ENCODE measurements at regions not wholly inside any gene's neighbourhood (a gene's known extent, or its start where the extent isn't known, plus 50 kb on each side); places are given as distances from the start of the nearest gene placed in this dataset.

DNA sequence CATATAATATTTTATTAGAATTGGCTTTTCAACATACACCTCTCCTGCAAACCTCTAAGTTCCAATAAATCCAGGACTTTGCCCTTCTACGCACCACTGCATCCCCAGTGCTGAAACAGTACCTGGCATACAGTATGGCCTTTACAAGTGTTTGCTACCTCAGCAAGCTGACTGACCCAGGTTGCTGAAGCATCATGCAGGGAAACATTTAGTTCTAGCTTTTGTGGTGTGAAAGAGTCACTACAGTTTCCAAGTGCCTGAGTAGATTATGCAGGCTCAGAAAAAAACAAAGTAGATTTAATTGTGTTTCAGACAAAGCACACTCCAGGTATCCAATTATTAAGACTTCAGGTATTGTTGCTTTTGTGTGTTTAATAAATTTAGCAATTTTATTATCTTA lies 614.2 kb upstream of the NRSN1 start:
- Mint-ChIP-seq H3K9me3 (no peaks in the 10 kb centered on the region), H3K4me3 (no peak overlapping the region), H3K4me1 (ENCODE audit: low read depth) (no peaks in the 10 kb centered on the region), H3K27me3 (ENCODE audit: low read depth) (no peaks in the 10 kb centered on the region), H3K36me3 (ENCODE audit: low read depth) (no peaks in the 10 kb centered on the region), H3K27ac (no peak overlapping the region)
- no peak for DNase-seq (ENCODE audit: low spot score)

DNA sequence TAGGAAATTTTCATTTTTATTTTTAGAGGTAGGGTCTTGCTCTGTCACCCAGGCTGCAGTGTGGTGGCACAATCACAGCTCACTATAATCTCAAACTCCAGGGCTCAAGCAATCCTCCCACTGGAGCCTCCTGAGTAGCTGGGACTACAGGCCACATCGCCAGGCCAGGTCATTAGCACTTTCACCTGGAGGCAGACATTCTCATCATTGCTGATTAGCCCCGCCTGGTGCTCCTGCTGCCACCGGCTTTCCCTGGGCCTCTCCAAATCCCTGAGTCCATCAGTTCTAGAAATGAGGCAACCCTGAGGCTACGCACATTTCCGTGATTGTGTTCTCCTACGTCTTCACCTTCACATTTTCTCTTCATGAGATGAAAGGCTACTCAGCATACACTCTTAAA lies 607.7 kb upstream of the NRSN1 start:
- no peaks in the 10 kb centered on the region for H3K36me3 Mint-ChIP-seq (ENCODE audit: low read depth)
- H3K4me3 Mint-ChIP-seq, result no peak overlapping the region
- no peaks in the 10 kb centered on the region for H3K4me1 Mint-ChIP-seq (ENCODE audit: low read depth)
- H3K27me3 Mint-ChIP-seq (ENCODE audit: low read depth), result no peaks in the 10 kb centered on the region
- H3K9me3 Mint-ChIP-seq, result no peaks in the 10 kb centered on the region
- H3K27ac Mint-ChIP-seq, result no peak overlapping the region
- DNase-seq (ENCODE audit: low spot score), result no peak

DNA sequence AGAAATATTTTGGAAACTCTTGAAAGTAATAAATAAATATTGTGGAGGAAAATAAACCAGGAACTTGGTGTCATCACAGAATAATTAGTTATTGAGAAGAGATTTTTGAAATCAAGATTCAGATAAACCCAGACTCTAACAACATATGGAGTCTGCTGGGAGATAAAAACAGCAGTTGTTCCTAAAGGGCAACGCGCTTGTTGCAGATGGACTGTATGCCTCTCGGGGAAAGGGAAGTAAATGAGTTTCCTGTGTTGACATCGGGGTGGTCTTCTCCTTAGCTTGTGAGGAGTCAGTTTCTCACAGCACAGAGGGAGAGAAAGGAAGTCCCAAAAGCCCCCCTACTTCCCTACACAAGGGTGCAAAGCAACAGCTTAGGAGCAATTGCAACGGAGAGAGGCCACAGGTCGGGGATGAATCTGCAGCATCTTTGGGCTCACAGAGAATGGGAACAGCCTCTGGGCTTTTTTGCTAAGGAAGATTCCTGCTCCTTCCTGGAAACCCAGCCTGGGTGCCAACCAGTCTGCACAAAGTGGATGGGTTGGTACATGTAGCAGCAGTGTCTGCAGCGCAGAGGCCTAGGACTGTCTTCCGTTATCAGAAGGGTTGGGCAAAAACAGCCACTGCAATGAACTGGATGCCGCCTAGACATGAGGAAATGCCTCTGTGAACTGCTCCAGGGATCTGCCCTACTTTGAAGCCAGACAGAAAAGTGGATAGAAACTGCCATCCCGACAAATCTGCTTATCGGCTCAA lies 603.0 kb upstream of the NRSN1 start:
- no peak for DNase-seq (ENCODE audit: low spot score)
- Mint-ChIP-seq H3K4me3 (no peak overlapping the region), H3K27me3 (ENCODE audit: low read depth) (no peaks in the 10 kb centered on the region), H3K36me3 (ENCODE audit: low read depth) (no peaks in the 10 kb centered on the region), H3K4me1 (ENCODE audit: low read depth) (no peaks in the 10 kb centered on the region), H3K9me3 (peaks cover 4% of the 10 kb centered on the region), H3K27ac (no peak overlapping the region)

DNA sequence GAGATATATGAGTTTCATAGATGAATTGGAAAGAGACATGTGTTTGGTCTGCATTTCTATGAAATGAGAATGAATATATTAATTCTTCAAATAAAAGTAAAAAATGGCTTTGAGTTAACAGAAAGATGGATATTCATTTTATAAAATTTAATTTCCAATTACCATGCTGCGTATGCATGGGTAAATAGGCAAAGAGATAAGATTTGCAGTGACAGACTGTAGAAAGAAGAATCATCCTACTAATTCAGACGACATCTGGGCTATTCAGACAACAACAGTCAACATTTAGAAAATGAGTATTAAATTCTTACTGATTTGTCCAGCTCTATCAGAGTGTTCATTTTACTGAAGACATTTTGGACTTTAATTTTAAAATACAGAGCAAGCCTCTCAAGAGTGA lies 602.2 kb upstream of the NRSN1 start:
- Mint-ChIP-seq H3K4me3 (no peak overlapping the region), H3K9me3 (peaks cover 5% of the 10 kb centered on the region), H3K27ac (no peak overlapping the region), H3K36me3 (ENCODE audit: low read depth) (no peaks in the 10 kb centered on the region), H3K4me1 (ENCODE audit: low read depth) (no peaks in the 10 kb centered on the region), H3K27me3 (ENCODE audit: low read depth) (no peaks in the 10 kb centered on the region)
- DNase-seq (ENCODE audit: low spot score), result no peak

DNA sequence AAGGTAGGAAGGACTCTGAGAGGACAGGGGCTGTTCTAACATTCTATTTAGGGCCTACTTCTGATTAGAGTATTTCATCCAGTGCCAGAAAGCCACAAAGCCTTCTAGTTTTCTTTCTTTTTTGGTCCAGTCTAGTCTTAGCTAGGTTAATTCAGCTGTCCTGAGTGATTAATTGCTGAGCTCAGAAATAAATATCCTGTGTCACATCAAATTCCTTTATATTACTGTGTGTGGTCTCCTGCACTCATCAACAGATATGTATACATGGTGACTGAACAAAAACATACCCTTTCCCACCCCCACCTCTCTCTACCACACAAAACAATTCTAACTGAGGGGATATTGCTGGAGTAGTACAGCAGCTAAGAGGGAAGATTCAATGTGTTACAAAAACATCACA lies 601.5 kb upstream of the NRSN1 start:
- Mint-ChIP-seq H3K9me3 (peaks cover 9% of the 10 kb centered on the region), H3K4me1 (ENCODE audit: low read depth) (no peaks in the 10 kb centered on the region), H3K27me3 (ENCODE audit: low read depth) (no peaks in the 10 kb centered on the region), H3K27ac (no peak overlapping the region), H3K36me3 (ENCODE audit: low read depth) (no peaks in the 10 kb centered on the region), H3K4me3 (no peak overlapping the region)
- no peak for DNase-seq (ENCODE audit: low spot score)

DNA sequence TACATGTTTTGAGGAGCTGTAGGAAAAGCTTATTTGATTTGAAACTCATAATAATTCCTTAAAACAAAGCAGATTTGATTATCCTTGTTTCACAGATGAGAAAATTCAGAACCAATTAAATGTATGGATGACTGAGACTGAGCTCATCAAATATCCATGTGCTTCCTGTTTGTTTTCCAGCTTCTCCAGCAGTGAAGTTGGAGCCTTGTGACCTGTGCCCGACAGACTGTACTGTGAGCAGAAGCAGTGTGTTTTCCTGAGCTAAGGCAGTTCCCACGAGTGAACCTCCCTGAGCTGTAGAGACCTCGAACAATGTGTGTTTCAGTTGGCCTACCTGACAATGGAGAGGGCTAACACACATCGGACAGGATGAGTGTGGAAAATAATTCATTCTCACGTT lies 599.5 kb upstream of the NRSN1 start:
- Mint-ChIP-seq H3K27ac (no peak overlapping the region), H3K9me3 (peaks cover 9% of the 10 kb centered on the region), H3K4me1 (ENCODE audit: low read depth) (no peaks in the 10 kb centered on the region), H3K4me3 (no peak overlapping the region), H3K36me3 (ENCODE audit: low read depth) (no peaks in the 10 kb centered on the region), H3K27me3 (ENCODE audit: low read depth) (no peaks in the 10 kb centered on the region)
- no peak for DNase-seq (ENCODE audit: low spot score)

DNA sequence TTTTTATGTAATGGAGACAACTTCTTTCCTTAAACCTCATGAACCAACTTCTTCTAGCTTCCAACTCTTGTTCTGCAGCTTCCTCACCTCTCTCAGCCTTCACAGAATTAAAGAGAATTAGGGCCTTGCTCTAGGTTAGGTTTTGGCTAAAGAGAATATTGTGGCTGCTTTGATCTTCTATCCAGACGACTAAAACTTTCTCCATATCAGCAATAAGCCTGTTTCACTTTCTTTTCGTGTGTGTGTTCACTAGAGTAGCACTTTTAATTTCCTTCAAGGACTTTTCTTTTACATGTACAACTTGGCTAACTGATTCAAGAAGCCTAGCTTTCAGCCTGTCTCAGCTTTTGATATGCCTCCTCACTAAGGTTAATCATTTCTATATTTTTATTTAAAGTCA lies 596.1 kb upstream of the NRSN1 start:
- H3K27me3 Mint-ChIP-seq (ENCODE audit: low read depth), result no peaks in the 10 kb centered on the region
- DNase-seq (ENCODE audit: low spot score), result no peak
- H3K9me3 Mint-ChIP-seq, result peaks cover 9% of the 10 kb centered on the region
- no peak overlapping the region for H3K27ac Mint-ChIP-seq
- H3K4me3 Mint-ChIP-seq, result no peak overlapping the region
- H3K36me3 Mint-ChIP-seq (ENCODE audit: low read depth), result no peaks in the 10 kb centered on the region
- no peaks in the 10 kb centered on the region for H3K4me1 Mint-ChIP-seq (ENCODE audit: low read depth)

DNA sequence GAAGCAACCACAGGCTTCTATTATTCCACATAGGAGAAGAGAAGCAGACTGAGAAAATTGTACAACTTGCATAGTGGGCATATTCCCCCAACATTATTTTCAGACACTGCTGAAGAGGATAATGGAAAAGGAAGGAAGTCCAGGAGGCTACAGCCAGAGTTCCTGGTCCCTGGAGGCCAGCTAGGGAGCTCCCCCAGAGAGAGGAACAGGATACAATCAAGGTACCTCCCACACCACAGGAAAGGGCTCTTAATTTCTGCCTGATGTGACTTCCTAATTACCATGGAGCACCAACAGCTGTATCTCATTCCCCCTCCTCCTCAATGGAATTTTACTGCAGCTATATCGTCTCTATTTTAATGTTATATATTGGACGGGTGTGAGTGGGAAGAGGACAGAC lies 594.3 kb upstream of the NRSN1 start:
- Mint-ChIP-seq H3K27me3 (ENCODE audit: low read depth) (no peaks in the 10 kb centered on the region), H3K27ac (no peak overlapping the region), H3K36me3 (ENCODE audit: low read depth) (no peaks in the 10 kb centered on the region), H3K4me3 (no peak overlapping the region), H3K9me3 (peaks cover 9% of the 10 kb centered on the region), H3K4me1 (ENCODE audit: low read depth) (no peaks in the 10 kb centered on the region)
- no peak for DNase-seq (ENCODE audit: low spot score)

DNA sequence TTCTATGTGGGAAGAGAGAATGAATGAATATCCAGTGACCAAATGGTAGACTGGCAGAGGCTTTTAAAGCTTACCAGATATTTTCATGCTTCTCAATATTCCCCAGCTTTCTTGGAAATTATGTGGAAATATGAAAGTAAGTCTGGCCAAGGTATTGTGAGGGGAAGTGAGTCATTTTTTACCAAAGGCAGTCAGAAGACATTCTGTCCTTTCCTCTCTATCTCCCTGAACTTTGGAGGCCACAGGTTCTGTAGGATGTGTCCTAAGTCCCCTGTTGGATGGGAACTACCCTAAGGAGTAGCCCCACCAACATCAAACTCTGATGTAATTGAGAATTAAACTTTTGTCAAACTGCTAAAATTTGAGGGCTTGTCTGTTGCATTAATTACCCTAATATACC lies 593.8 kb upstream of the NRSN1 start:
- Mint-ChIP-seq H3K36me3 (ENCODE audit: low read depth) (no peaks in the 10 kb centered on the region), H3K27ac (no peak overlapping the region), H3K4me3 (no peak overlapping the region), H3K9me3 (peaks cover 5% of the 10 kb centered on the region), H3K4me1 (ENCODE audit: low read depth) (no peaks in the 10 kb centered on the region), H3K27me3 (ENCODE audit: low read depth) (no peaks in the 10 kb centered on the region)
- DNase-seq (ENCODE audit: low spot score), result no peak

DNA sequence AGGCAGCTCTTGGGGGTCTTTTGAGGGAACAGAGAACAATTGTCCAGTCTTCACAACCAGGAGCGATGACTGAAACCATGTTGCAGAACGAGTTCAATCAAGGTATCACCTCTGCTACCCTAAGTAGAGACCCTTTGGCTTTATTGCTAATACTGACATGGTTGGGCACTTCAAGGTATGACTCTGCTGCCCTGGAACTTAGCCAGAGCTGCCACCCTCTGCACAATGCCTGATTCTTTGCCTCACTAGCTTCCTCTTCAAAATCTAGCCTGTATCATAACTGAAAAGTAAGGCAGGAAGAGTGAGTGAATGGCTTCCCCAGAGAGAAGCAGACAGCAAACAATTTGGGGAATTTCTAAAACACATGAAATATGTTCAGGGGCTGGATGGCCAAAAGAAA lies 592.7 kb upstream of the NRSN1 start:
- H3K9me3 Mint-ChIP-seq, result peaks cover 5% of the 10 kb centered on the region
- no peak for DNase-seq (ENCODE audit: low spot score)
- no peaks in the 10 kb centered on the region for H3K27me3 Mint-ChIP-seq (ENCODE audit: low read depth)
- H3K36me3 Mint-ChIP-seq (ENCODE audit: low read depth), result no peaks in the 10 kb centered on the region
- H3K4me1 Mint-ChIP-seq (ENCODE audit: low read depth), result no peaks in the 10 kb centered on the region
- no peak overlapping the region for H3K4me3 Mint-ChIP-seq
- H3K27ac Mint-ChIP-seq, result no peak overlapping the region

DNA sequence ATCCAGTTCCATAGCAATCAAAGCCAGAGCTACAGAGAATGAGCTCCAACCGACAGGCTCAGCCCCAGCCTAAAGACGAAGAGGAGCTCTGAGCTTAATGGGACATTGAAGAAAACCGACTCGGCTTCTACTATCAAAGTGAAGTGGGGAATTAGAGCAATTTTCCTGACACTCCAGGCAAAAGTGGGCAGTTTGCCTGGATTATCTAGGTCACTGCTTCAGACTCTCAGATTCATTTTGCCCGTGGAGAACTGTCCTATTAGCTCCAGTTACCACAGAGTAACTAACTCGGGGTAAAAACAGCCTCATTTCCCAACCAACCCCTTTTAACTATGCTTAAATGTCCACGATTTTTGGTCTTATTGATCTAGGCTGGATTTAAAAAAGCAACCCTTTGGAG lies 592.1 kb upstream of the NRSN1 start:
- Mint-ChIP-seq H3K27me3 (ENCODE audit: low read depth) (no peaks in the 10 kb centered on the region), H3K27ac (no peak overlapping the region), H3K4me1 (ENCODE audit: low read depth) (no peaks in the 10 kb centered on the region), H3K36me3 (ENCODE audit: low read depth) (no peaks in the 10 kb centered on the region), H3K9me3 (peaks cover 2% of the 10 kb centered on the region), H3K4me3 (no peak overlapping the region)
- DNase-seq (ENCODE audit: low spot score), result no peak

DNA sequence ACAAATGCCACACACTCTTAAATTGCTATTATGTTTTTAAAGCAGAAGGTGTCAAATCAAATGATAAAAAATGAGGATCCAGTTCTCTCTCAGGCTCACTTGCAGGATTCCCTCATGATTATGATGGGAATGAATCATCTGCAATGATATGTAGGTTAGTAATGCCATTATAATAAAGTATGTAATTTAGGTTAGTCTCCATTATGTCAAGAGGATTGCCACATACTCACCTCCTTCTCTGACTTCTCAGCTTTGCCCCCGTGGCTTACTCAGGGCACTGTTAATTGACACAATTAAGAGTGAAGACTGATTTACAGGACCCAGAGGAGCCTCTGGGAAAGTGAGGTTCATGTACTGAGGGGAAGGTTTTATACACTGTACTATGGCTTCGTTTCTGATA lies 591.7 kb upstream of the NRSN1 start:
- H3K9me3 Mint-ChIP-seq, result no peaks in the 10 kb centered on the region
- no peak overlapping the region for H3K27ac Mint-ChIP-seq
- no peak for DNase-seq (ENCODE audit: low spot score)
- no peaks in the 10 kb centered on the region for H3K36me3 Mint-ChIP-seq (ENCODE audit: low read depth)
- H3K27me3 Mint-ChIP-seq (ENCODE audit: low read depth), result no peaks in the 10 kb centered on the region
- H3K4me3 Mint-ChIP-seq, result no peak overlapping the region
- no peaks in the 10 kb centered on the region for H3K4me1 Mint-ChIP-seq (ENCODE audit: low read depth)

DNA sequence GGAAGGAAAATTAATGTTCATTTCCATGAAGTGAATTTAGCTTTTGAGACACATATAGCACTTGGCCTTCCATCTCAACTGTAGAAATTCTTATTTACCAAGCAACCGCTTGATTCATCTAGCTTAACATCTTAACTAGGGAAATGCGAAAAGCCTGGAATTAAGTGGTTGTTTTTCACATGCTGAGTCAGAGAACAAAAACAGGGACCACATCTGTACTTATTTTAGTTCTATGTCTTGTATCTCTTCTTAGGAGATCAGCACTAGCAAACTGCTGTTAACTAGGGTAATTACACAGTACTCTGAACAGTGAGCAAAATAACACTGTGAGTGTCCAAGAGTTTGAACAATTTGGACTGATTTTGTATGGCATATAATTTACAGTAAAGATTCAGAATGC lies 590.9 kb upstream of the NRSN1 start:
- H3K27me3 Mint-ChIP-seq (ENCODE audit: low read depth), result no peaks in the 10 kb centered on the region
- no peak for DNase-seq (ENCODE audit: low spot score)
- no peaks in the 10 kb centered on the region for H3K36me3 Mint-ChIP-seq (ENCODE audit: low read depth)
- H3K4me1 Mint-ChIP-seq (ENCODE audit: low read depth), result no peaks in the 10 kb centered on the region
- no peaks in the 10 kb centered on the region for H3K9me3 Mint-ChIP-seq
- H3K27ac Mint-ChIP-seq, result no peak overlapping the region
- no peak overlapping the region for H3K4me3 Mint-ChIP-seq

DNA sequence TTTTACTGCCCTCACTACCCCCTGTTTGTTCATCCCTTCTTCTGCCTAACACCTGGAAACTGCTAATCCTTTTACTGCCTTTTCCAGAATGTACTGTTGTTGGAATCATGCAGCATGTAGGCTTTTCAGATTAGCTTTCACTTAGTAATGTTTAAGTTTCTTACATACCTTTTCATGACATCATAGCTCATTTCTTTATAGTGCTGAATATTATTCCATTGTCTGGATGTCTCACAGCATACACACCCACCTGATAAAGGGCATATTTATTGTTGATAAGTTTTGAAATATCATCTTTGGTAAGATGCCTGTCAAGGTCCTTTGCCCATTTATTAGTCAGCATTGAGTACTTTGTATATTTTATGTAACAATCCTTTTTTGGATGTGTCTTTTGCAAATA lies 588.2 kb upstream of the NRSN1 start:
- no peak for DNase-seq (ENCODE audit: low spot score)
- H3K36me3 Mint-ChIP-seq (ENCODE audit: low read depth), result no peaks in the 10 kb centered on the region
- no peak overlapping the region for H3K27ac Mint-ChIP-seq
- no peaks in the 10 kb centered on the region for H3K27me3 Mint-ChIP-seq (ENCODE audit: low read depth)
- H3K4me3 Mint-ChIP-seq, result no peak overlapping the region
- no peaks in the 10 kb centered on the region for H3K4me1 Mint-ChIP-seq (ENCODE audit: low read depth)
- no peaks in the 10 kb centered on the region for H3K9me3 Mint-ChIP-seq

DNA sequence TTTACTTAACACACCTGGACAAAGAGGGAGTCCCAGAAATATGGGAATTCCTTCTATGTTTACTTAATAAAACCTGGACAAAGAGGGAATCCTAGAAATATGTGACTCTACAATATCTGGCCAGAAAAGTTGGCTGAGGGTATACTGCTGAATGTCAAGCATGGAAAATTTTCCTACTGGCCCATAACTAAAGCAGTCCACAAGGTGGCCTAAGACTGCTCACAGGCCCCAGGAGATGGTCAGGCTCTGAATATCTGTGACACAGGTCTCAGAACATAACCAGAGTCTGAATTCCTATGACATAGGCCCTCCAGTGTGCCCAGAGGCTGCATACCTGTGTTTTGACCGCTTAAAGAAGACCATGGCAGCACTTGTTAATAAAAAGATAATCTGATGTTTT lies 578.2 kb upstream of the NRSN1 start:
- Mint-ChIP-seq H3K4me3 (no peak overlapping the region), H3K4me1 (ENCODE audit: low read depth) (no peaks in the 10 kb centered on the region), H3K36me3 (ENCODE audit: low read depth) (no peaks in the 10 kb centered on the region), H3K27ac (no peak overlapping the region), H3K27me3 (ENCODE audit: low read depth) (no peaks in the 10 kb centered on the region), H3K9me3 (no peaks in the 10 kb centered on the region)
- DNase-seq (ENCODE audit: low spot score), result no peak

All from T-helper 2 cell treated with Interferon-gamma antibody and Interleukin-4, amounts not matched to agents 5 μg/mL and 100 μg/mL, for 36 hours (primary cell).